Activated B cell treated with CpG ODN at 0.5 μM for 24 hours (primary cell): ENCODE measurements at regions not wholly inside any gene's neighbourhood (a gene's known extent, or its start where the extent isn't known, plus 50 kb on each side); places are given as distances from the start of the nearest gene placed in this dataset.

ENCODE experiments used
- ATAC-seq: fragments of 200-7000 bp; cut with Tn5 transposase; one replicate; pipeline ENCODE4 v1.10.0; 2021; ENCODE audit warnings: low read depth, mild to moderate bottlenecking, moderate library complexity
- CTCF ChIA-PET: fragments of 350-600 bp; sonication (Branson Sonifier 250); formaldehyde crosslinking; loops from one replicate; lab custom pipeline; 2021; ENCODE audit warnings: antibody characterized with exemption; lab: Charles Lee
- POLR2A ChIA-PET: fragments of 350-600 bp; sonication (Branson Sonifier 250); formaldehyde crosslinking; loops from one replicate; lab custom pipeline; 2021; ENCODE audit warnings: antibody characterized with exemption; lab: Charles Lee
- DNase-seq: peaks from one replicate; pipeline ENCODE4 v3.0.0; 2022
- H3K27ac Mint-ChIP-seq: one replicate; pipeline ENCODE4 v1.8.0; 2020; ENCODE audit warnings: mixed read lengths
- H3K27me3 Mint-ChIP-seq: one replicate; pipeline ENCODE4 v1.8.0; 2021; ENCODE audit warnings: mixed read lengths
- H3K36me3 Mint-ChIP-seq: one replicate; pipeline ENCODE4 v1.8.0; 2021; ENCODE audit warnings: low read depth, mixed read lengths
- H3K4me1 Mint-ChIP-seq: one replicate; pipeline ENCODE4 v1.8.0; 2021; ENCODE audit warnings: mixed read lengths
- H3K4me3 Mint-ChIP-seq: one replicate; pipeline ENCODE4 v1.8.0; 2020; ENCODE audit warnings: mild to moderate bottlenecking, mixed read lengths
- H3K9me3 Mint-ChIP-seq: one replicate; pipeline ENCODE4 v1.8.0; 2020; ENCODE audit warnings: mixed read lengths
- CTCF ChIP-seq: fragments of 200-600 bp; IDR thresholded peaks from one replicate; pipeline ENCODE4 v1.8.0; 2022; ENCODE audit warnings: antibody characterized with exemption, mild to moderate bottlenecking
- intact Hi-C: fragments of 100-400 bp; cut with micrococcal nuclease; formaldehyde crosslinking; loops from one replicate; pipeline ENCODE4 v1.15.1; 2024

DNA sequence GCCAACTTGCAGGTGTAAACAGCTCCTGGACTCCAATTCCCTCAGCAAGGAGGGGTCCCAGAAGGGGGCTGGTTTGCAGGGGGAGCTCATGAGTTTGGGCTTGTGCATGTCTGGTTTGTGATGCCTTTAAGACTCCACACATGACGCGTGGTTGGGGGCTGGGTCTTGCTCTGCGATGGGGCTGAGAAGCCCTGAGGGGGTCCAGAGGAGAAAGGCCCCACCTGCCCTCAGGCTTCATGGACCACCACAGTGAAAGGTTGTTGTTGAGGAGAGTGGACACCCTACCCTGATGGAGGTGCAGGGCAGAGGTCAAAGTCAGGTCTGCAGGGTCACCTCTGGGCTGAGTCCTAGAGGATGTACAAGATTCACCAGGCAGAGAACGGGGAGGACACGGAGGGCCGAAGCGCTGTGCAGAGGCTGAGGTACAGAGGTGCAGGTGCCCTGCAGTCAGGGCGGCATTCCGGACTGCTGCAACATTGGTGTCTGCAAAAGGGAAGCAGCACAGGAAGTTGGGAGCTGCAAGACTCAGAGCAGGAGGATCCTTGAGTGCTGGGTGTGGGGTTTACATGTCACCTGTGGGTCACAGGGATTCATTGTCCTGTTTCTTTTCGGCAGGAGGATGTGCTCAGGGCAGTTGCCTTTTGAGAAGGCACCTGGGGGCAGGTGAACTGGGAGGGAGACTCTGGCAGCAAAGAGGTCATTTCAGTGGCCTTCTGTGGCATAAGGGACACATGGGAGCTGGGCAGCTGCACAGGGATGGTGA lies 399.4 kb downstream of the PTPRU start:
- Mint-ChIP-seq H3K9me3 (no peaks in the 10 kb centered on the region), H3K27me3 (peaks cover 12% of the 10 kb centered on the region), H3K36me3 (no peaks in the 10 kb centered on the region), H3K4me1 (no peaks in the 10 kb centered on the region), H3K4me3 (no peak overlapping the region), H3K27ac (no peak overlapping the region)
- intact Hi-C loops = no loop called here
- DNase-seq (no peak), ATAC-seq (no peak)
- ChIA-PET POLR2A (no interaction called here), CTCF (no interaction called here)
- TF ChIP-seq CTCF = no peak

DNA sequence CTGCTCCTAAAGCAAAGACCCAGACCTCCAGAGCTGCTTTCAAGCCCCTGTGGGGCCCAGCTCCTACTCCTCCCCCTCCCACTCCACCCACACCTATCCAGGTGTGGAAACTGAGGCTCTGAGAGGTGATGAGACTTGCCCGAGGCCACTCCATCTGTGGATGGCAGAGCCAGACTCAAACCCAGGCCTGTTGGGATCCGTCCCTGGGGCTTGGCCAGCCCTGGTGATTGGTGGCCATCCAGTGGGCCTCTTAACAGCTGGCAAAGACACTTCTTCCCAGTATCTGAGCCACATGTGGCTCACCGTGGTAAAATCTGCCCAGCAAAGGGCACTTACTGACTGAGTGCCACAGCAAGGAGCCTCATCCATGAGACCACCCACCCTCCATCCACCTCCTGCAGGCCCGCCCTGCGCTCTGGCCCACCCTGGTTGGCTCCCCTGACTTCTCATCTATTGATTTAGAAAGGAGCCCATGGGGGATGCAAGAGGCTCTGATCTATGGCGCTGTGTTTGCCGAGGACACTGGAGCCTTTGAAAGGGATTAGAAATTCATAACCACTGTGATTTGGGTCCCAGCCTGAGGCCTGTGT lies 398.5 kb downstream of the PTPRU start:
- H3K36me3 Mint-ChIP-seq = no peaks in the 10 kb centered on the region
- POLR2A ChIA-PET = no interaction called here

GRCh38 chr1:29634324-29634723 lies 398.0 kb downstream of the PTPRU start:
- Mint-ChIP-seq H3K27me3 (peaks cover 12% of the 10 kb centered on the region), H3K27ac (no peak overlapping the region), H3K36me3 (no peaks in the 10 kb centered on the region), H3K9me3 (no peaks in the 10 kb centered on the region), H3K4me1 (no peaks in the 10 kb centered on the region), H3K4me3 (no peak overlapping the region)
- no peak for DNase-seq
- POLR2A ChIA-PET = no interaction called here
- no peak for ATAC-seq
- no peak for TF ChIP-seq CTCF
- CTCF ChIA-PET = no interaction called here
- intact Hi-C loops = no loop called here

More for the DNA sequence above, 398.5 kb downstream of the PTPRU start:
- no peak for TF ChIP-seq CTCF
- Mint-ChIP-seq H3K4me3 (no peak overlapping the region), H3K4me1 (no peaks in the 10 kb centered on the region), H3K27me3 (peaks cover 12% of the 10 kb centered on the region), H3K9me3 (no peaks in the 10 kb centered on the region), H3K27ac (no peak overlapping the region)
- no peak for ATAC-seq
- intact Hi-C loops = no loop called here
- CTCF ChIA-PET = no interaction called here
- no peak for DNase-seq

GRCh38 chr1:29633771-29634170 lies 397.4 kb downstream of the PTPRU start:
- ChIA-PET CTCF (no interaction called here), POLR2A (no interaction called here)
- Mint-ChIP-seq H3K27ac (no peak overlapping the region), H3K9me3 (no peaks in the 10 kb centered on the region), H3K27me3 (peaks cover 12% of the 10 kb centered on the region), H3K4me3 (no peak overlapping the region), H3K36me3 (no peaks in the 10 kb centered on the region), H3K4me1 (no peaks in the 10 kb centered on the region)
- TF ChIP-seq CTCF = no peak
- ATAC-seq (no peak), DNase-seq (no peak)
- intact Hi-C loops = no loop called here

DNA sequence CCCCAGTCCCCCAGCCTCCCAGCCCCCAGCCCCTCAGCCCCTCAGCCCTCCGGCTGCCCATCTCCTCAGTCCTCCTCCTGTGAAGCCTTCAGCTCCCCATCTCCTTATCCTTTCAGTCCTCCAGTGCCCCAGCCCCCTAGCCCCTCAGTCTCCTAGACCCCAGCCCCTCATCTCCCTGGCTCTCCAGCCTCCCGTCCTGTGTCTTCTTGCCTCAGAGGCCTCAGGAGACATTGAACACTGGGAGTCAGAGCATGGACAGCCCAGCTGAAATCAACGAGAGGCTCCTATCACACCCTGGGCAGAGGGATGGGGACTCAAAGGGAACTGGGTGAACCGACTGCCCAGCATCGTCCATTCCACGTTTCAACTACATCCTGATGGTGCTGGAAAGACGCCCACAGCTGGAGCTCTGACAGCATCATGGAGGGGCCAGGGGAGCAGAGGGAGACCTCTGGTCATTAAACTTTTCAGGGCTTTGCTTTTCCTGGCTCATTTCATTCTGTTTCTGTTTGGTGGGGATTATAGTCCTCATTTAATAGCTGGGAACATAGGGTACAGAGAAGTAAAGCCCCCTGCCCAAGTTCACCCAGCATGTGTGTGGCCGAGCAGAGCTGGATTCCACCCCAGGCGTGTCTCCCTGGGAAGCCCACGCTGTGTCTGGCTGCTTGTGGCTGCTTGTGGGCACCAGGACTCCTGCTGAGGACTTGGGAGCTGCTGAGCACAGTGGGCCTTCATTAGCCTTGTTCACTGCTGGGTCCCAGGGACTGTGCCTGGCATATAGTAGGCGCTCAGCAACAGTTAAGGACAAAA lies 396.7 kb downstream of the PTPRU start:
- intact Hi-C loops = no loop called here
- Mint-ChIP-seq H3K4me3 (no peak overlapping the region), H3K4me1 (no peaks in the 10 kb centered on the region), H3K27ac (no peak overlapping the region), H3K27me3 (peaks cover 12% of the 10 kb centered on the region), H3K36me3 (no peaks in the 10 kb centered on the region), H3K9me3 (peaks cover 2% of the 10 kb centered on the region)
- TF ChIP-seq CTCF = no peak
- ATAC-seq (no peak), DNase-seq (no peak)
- POLR2A ChIA-PET = no interaction called here
- CTCF ChIA-PET = no interaction called here
